A549 (cell line): ENCODE measurements at regions not wholly inside any gene's neighbourhood (a gene's known extent, or its start where the extent isn't known, plus 50 kb on each side); places are given as distances from the start of the nearest gene placed in this dataset.

Source experiments
- ATAC-seq, 2 experiments: fragments of 200-7000 bp in 1 of 2; fragments of >200 bp in 1 of 2; cut with Nextera tagmentation in 1 of 2; cut with Tn5 transposase in 1 of 2; 3 replicates each; pipeline versions ENCODE4 v1.8.0 to v1.9.1; 2018 to 2020; ENCODE audit warnings: mild to moderate bottlenecking in 1 of 2, moderate library complexity in 1 of 2
- CTCF ChIA-PET: fragments of 300-600 bp; sonication (Branson Sonifier 250); formaldehyde crosslinking; extraction: SDS; loops from one replicate; lab custom pipeline; 2021; ENCODE audit warnings: antibody characterized with exemption, inconsistent platforms; lab: Yijun Ruan, JAX
- POLR2A ChIA-PET: fragments of 350-600 bp; formaldehyde crosslinking; extraction: SDS; loops from one replicate; lab custom pipeline; 2021; ENCODE audit warnings: antibody characterized with exemption, inconsistent platforms; lab: Yijun Ruan, JAX
- DNase-seq, 2 experiments: peaks; one replicate each; pipeline versions ENCODE4 v3.0.0 to v3.0.0-alpha.2; 2011 to 2016; ENCODE audit warnings: low read depth in 1 of 2, low spot score in 1 of 2
- FAIRE-seq: peaks from 2 replicates; lab custom pipeline; 2011; peaks lifted over from hg19 to GRCh38; lab: Jason Lieb, UNC
- H3K27ac ChIP-seq, 2 experiments: fragments of >200 bp; sonication (Bioruptor Twin); formaldehyde crosslinking; 3 replicates each; pipeline ENCODE4 v1.5.1; 2016 to 2017
- H3K4me1 ChIP-seq: fragments of >200 bp; sonication (Bioruptor Twin); formaldehyde crosslinking; 3 replicates; pipeline ENCODE4 v1.6.1; 2016
- H3K4me2 ChIP-seq: fragments of >200 bp; sonication (Bioruptor Twin); formaldehyde crosslinking; 3 replicates; pipeline ENCODE4 v1.6.1; 2016
- H3K4me3 ChIP-seq: fragments of >200 bp; sonication (Bioruptor Twin); formaldehyde crosslinking; 3 replicates; pipeline ENCODE4 v1.5.1; 2016
- H3K9me3 ChIP-seq: fragments of >200 bp; sonication (Bioruptor Twin); formaldehyde crosslinking; 3 replicates; pipeline ENCODE4 v1.6.1; 2016
- BCL3 ChIP-seq: fragments of >200 bp; sonication (Bioruptor Twin); formaldehyde crosslinking; IDR thresholded peaks from 3 replicates; pipeline ENCODE4 v1.6.1; 2016
- CHD2 ChIP-seq: fragments of 150-350 bp; IDR thresholded peaks from 2 replicates; pipeline ENCODE4 v1.6.1; 2014; ENCODE audit warnings: low read length; ENCODE audit not compliant: partially characterized antibody
- EHF ChIP-seq: fragments of 250-450 bp; sonication (Bioruptor Pico); IDR thresholded peaks from 2 replicates; pipeline ENCODE4 v1.5.0; 2020; ENCODE audit warnings: mild to moderate bottlenecking
- FOSL2 ChIP-seq, 2 experiments: fragments of 450-650 bp in 1 of 2; fragments of >200 bp in 1 of 2; sonication (Bioruptor Twin) in 1 of 2; formaldehyde crosslinking; IDR thresholded peaks; 2 replicates each; pipeline versions ENCODE4 v1.5.0 to v1.6.1; 2016 to 2020; ENCODE audit warnings: mild to moderate bottlenecking in 1 of 2, moderate library complexity in 1 of 2
- FOXS1 ChIP-seq: fragments of 250-450 bp; sonication (Bioruptor Pico); IDR thresholded peaks from 2 replicates; pipeline ENCODE4 v1.5.0; 2020; ENCODE audit warnings: mild to moderate bottlenecking, moderate library complexity
- HDAC2 ChIP-seq: fragments of 200-600 bp; sonication (generic); IDR thresholded peaks from 2 replicates; pipeline ENCODE4 v1.6.1; 2016
- HEYL ChIP-seq: fragments of 250-450 bp; sonication (Bioruptor Pico); IDR thresholded peaks from 2 replicates; pipeline ENCODE4 v1.8.0; 2021; ENCODE audit warnings: mild to moderate bottlenecking, moderate library complexity
- MAX ChIP-seq: IDR thresholded peaks from 2 replicates; pipeline ENCODE4 v1.6.1; 2012
- POLR2AphosphoS2 ChIP-seq: conservative IDR thresholded peaks from 2 replicates; pipeline ENCODE4 v1.6.1; 2012; ENCODE audit warnings: low read length, improper control_type of control experiment, inconsistent platforms
- RAD21 ChIP-seq, 2 experiments: fragments of >200 bp in 1 of 2; sonication (Bioruptor Twin) in 1 of 2; formaldehyde crosslinking in 1 of 2; IDR thresholded peaks in 1 of 2; conservative IDR thresholded peaks in 1 of 2; 2 replicates in 1 of 2; 3 replicates in 1 of 2; pipeline ENCODE4 v1.6.1; 2012 to 2018; ENCODE audit warnings: inconsistent platforms in 1 of 2
- RCOR1 ChIP-seq: fragments of 150-350 bp; IDR thresholded peaks from 2 replicates; pipeline ENCODE4 v1.6.1; 2014; ENCODE audit warnings: antibody characterized with exemption, low read length, low read depth
- RNF2 ChIP-seq: fragments of 200-600 bp; sonication (generic); IDR thresholded peaks from 2 replicates; pipeline ENCODE4 v1.6.1; 2016; ENCODE audit warnings: low read depth, mild to moderate bottlenecking, antibody characterized with exemption, moderate library complexity, borderline replicate concordance
- WGBS: methylation state at CpG from one replicate; pipeline ENCODE4 v1.1.6; 2017; ENCODE audit errors: missing lambda C conversion rate; 5-methylcytosine and 5-hydroxymethylcytosine counted together
- TF ChIP-seq, protein P1 (sequence below): IDR thresholded peaks from 2 replicates; pipeline ENCODE4 v1.6.1; 2012
- TF ChIP-seq, protein P2 (sequence below): fragments of >200 bp; sonication (Bioruptor Twin); formaldehyde crosslinking; IDR thresholded peaks from 3 replicates; pipeline ENCODE4 v1.5.1; 2016
- TF ChIP-seq, protein P3 (sequence below): fragments of 250-450 bp; sonication (Bioruptor Pico); IDR thresholded peaks from 2 replicates; pipeline ENCODE4 v1.5.0; 2021; ENCODE audit warnings: mild to moderate bottlenecking, moderate library complexity, borderline replicate concordance

DNA sequence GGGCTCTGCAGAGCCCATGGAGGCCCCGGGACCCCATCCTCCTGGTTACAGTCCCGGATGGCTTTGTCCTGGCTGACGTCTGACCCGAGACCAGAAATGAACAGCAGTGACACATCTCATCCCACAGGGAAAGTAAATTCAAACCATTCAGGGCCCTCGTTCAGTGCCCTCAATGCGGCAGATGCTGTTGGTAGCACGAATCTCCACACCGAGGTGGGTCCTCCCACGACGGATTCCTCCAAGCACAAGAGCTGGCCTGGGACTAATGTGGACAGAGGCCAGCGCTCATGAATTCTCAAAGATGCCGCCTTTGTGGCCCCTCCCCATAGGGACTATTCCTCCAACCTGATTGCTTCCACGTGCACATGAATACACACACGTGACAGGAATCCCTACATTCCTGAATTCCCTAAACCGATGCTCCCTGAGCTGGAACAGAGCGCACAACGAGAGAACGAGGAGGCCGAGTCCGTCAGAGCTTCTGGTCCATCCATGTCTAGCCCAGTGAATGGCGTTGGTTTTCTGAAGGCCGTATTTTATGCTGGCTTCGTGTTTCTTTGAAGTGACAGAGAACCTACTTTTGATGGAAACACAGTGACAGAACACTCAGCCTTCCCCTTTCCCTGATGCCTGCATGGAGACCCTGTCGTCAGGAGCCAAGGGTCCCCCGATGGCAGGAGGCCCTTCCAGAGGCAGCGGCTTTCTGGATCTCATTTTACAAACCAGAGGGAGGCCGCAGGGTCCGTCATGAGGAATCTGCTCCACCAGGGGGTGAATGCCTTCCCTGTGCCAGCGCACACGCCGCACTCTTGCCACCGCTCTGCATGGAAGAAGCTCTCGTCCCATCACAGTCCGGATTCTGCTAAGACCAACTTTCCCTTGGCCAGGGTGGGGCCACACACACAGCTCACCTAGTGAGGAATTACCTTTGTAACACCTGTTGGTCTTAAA, 64.3 kb upstream of the SNTG2 start:
- no peak for FAIRE-seq
- H3K4me2 ChIP-seq = no peak overlapping the region
- ChIA-PET CTCF (no interaction called here), POLR2A (no interaction called here)
- ATAC-seq = peak in 1 of 2 experiments; percentile 16; a peak in 1 of 6 replicates
- H3K27ac ChIP-seq = no peak overlapping the region
- no peaks in the 10 kb centered on the region for H3K4me1 ChIP-seq
- DNase-seq = no peak
- H3K4me3 ChIP-seq = no peak overlapping the region
- 36% methylated on average over 32 of the region's 34 CpGs for WGBS
- TF ChIP-seq, protein P1, sequence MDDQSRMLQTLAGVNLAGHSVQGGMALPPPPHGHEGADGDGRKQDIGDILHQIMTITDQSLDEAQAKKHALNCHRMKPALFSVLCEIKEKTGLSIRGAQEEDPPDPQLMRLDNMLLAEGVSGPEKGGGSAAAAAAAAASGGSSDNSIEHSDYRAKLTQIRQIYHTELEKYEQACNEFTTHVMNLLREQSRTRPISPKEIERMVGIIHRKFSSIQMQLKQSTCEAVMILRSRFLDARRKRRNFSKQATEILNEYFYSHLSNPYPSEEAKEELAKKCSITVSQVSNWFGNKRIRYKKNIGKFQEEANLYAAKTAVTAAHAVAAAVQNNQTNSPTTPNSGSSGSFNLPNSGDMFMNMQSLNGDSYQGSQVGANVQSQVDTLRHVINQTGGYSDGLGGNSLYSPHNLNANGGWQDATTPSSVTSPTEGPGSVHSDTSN = no peak
- TF ChIP-seq MAX = no peak
- TF ChIP-seq RNF2 = no peak
- TF ChIP-seq, all 56 proteins: peak for 0
- H3K9me3 ChIP-seq = no peaks in the 10 kb centered on the region

DNA sequence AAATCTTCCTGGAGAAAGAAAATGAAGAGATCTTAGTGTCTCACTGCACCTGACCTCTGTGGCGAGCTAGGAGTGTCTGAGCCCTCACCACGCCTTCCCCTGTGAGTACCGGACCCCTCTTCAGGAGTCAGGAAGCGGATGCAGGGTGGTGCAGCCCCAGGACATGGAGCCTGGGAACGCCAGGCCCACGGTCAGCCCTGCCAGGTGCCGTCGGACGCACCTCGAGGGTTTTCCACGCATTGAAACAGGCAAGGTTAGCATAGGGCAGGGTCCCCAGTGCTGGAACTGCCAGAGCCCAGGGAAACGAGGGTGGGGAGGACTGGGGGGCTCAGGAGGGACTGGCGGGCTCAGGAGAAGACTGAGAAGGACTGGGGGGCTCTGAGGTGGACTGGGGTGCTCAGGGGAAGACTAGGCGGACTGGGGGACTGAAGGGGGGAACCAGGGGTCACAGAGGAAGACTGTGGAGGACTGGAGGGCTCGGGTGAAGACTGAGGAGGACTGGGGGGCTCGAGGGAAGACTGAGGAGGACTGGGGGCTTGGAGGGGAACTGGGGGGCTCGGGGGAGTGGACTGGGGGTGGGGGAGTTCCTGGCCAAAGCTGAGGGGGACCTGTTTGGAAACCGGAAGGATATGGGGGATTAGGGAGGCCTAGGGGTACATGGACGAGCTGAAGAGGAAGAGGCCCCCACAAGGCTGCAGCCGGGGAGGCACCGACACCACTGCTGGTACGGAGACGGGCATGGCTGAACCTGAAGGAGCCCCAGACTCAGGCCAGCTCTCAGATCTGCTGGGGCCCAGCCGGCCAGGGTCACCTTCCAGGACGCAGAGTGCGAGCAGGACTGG, 65.2 kb upstream of the SNTG2 start:
- ChIA-PET POLR2A (no interaction called here), CTCF (interaction anchor here (0.6 kb wide), 1 partner anchor 78 kb away, joined by 3 read pairs; no protein-coding TSS in a partner anchor)
- Histone ChIP-seq H3K4me2 (no peak overlapping the region), H3K4me1 (no peaks in the 10 kb centered on the region), H3K27ac (no peak overlapping the region), H3K9me3 (no peaks in the 10 kb centered on the region), H3K4me3 (no peak overlapping the region)
- WGBS = 17% methylated on average over 22 of the region's 26 CpGs
- FAIRE-seq = no peak
- no peak for TF ChIP-seq RAD21 (conservative IDR thresholded peaks at IDR 0.05 in 1 of 2, IDR thresholded peaks at IDR 0.05 in 1 of 2)
- TF ChIP-seq, protein P2, sequence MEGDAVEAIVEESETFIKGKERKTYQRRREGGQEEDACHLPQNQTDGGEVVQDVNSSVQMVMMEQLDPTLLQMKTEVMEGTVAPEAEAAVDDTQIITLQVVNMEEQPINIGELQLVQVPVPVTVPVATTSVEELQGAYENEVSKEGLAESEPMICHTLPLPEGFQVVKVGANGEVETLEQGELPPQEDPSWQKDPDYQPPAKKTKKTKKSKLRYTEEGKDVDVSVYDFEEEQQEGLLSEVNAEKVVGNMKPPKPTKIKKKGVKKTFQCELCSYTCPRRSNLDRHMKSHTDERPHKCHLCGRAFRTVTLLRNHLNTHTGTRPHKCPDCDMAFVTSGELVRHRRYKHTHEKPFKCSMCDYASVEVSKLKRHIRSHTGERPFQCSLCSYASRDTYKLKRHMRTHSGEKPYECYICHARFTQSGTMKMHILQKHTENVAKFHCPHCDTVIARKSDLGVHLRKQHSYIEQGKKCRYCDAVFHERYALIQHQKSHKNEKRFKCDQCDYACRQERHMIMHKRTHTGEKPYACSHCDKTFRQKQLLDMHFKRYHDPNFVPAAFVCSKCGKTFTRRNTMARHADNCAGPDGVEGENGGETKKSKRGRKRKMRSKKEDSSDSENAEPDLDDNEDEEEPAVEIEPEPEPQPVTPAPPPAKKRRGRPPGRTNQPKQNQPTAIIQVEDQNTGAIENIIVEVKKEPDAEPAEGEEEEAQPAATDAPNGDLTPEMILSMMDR = no peak
- no peak for TF ChIP-seq HDAC2
- no peak for TF ChIP-seq BCL3
- no peak for TF ChIP-seq MAX
- TF ChIP-seq POLR2AphosphoS2 = no peak
- TF ChIP-seq FOSL2 (IDR thresholded peaks at IDR 0.05) = no peak
- no peak for TF ChIP-seq FOSL2 (CRISPR knock-in tag; IDR thresholded peaks at IDR 0.05)
- no peak for TF ChIP-seq CHD2
- no peak for TF ChIP-seq RCOR1
- no peak for TF ChIP-seq EHF (CRISPR knock-in tag)
- no peak for TF ChIP-seq HEYL (CRISPR knock-in tag)
- TF ChIP-seq FOXS1 = no peak
- TF ChIP-seq, protein P3, sequence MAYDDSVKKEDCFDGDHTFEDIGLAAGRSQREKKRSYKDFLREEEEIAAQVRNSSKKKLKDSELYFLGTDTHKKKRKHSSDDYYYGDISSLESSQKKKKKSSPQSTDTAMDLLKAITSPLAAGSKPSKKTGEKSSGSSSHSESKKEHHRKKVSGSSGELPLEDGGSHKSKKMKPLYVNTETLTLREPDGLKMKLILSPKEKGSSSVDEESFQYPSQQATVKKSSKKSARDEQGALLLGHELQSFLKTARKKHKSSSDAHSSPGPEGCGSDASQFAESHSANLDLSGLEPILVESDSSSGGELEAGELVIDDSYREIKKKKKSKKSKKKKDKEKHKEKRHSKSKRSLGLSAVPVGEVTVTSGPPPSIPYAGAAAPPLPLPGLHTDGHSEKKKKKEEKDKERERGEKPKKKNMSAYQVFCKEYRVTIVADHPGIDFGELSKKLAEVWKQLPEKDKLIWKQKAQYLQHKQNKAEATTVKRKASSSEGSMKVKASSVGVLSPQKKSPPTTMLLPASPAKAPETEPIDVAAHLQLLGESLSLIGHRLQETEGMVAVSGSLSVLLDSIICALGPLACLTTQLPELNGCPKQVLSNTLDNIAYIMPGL = no peak
- TF ChIP-seq, all 56 proteins: peak for 0
- DNase-seq (no peak), ATAC-seq (no peak)
